H1 (cell line): ENCODE measurements at regions not wholly inside any gene's neighbourhood (a gene's known extent, or its start where the extent isn't known, plus 50 kb on each side); places are given as distances from the start of the nearest gene placed in this dataset.

Experiments used
- CTCF ChIA-PET: fragments of 300-600 bp; sonication (Branson Sonifier 250); formaldehyde crosslinking; loops from one replicate; lab custom pipeline; 2021; ENCODE audit not compliant: partially characterized antibody; lab: Charles Lee
- POLR2A ChIA-PET: fragments of 300-600 bp; sonication (Branson Sonifier 250); formaldehyde crosslinking; loops from one replicate; lab custom pipeline; 2021; ENCODE audit warnings: inconsistent platforms; ENCODE audit not compliant: partially characterized antibody; lab: Charles Lee
- DNase-seq, 2 experiments: peaks; one replicate each; pipeline versions ENCODE4 v3.0.0 to v3.0.0-alpha.2; 2010 to 2022; ENCODE audit warnings: low spot score in 2 of 2, low read depth in 1 of 2, mixed read lengths in 1 of 2
- FAIRE-seq: peaks from 2 replicates; lab custom pipeline; 2011; peaks lifted over from hg19 to GRCh38; lab: Jason Lieb, UNC
- H2AFZ ChIP-seq: 2 replicates; pipeline ENCODE4 v1.8.1; 2012; ENCODE audit warnings: low read length, inconsistent platforms
- H2AK5ac ChIP-seq: 2 replicates; pipeline ENCODE4 v1.6.1; 2013; ENCODE audit warnings: low read depth, low read length
- H2BK120ac ChIP-seq: replicated peaks from 2 replicates; pipeline ENCODE3; 2013; ENCODE audit warnings: low read depth, low read length, inconsistent platforms
- H2BK12ac ChIP-seq: 2 replicates; pipeline ENCODE4 v1.6.1; 2013; ENCODE audit warnings: low read depth, low read length
- H2BK15ac ChIP-seq: 2 replicates; pipeline ENCODE4 v1.6.1; 2013; ENCODE audit warnings: low read length
- H2BK20ac ChIP-seq: 2 replicates; pipeline ENCODE4 v1.6.1; 2013; ENCODE audit warnings: low read length
- H2BK5ac ChIP-seq: 2 replicates; pipeline ENCODE4 v1.6.1; 2013; ENCODE audit warnings: low read depth, low read length
- H3K14ac ChIP-seq: 2 replicates; pipeline ENCODE4 v1.6.1; 2013; ENCODE audit warnings: inconsistent platforms; ENCODE audit not compliant: insufficient read length
- H3K18ac ChIP-seq: 2 replicates; pipeline ENCODE4 v1.6.1; 2013; ENCODE audit warnings: low read length; ENCODE audit errors: extremely low read depth
- H3K23ac ChIP-seq: 2 replicates; pipeline ENCODE4 v1.6.1; 2013; ENCODE audit warnings: inconsistent platforms; ENCODE audit not compliant: insufficient read length
- H3K23me2 ChIP-seq: 2 replicates; pipeline ENCODE4 v1.6.1; 2013; ENCODE audit warnings: low read depth, low read length
- H3K27ac ChIP-seq: 2 replicates; pipeline ENCODE4 v1.6.1; 2011; ENCODE audit warnings: low read depth, low read length, inconsistent platforms
- H3K27me3 ChIP-seq, 4 experiments: replicated peaks in 1 of 4; 1 replicate in 1 of 4; 2 replicates in 3 of 4; pipeline versions ENCODE4 v1.6.1 to v1.8.1; 2011 to 2013; ENCODE audit warnings: low read length in 3 of 4, mild to moderate bottlenecking in 3 of 4, inconsistent platforms in 2 of 4, mixed read lengths in 2 of 4, moderate library complexity in 1 of 4; ENCODE audit not compliant: control insufficient read depth in 3 of 4, insufficient read depth in 3 of 4; ENCODE audit errors: extremely low read depth in 1 of 4
- H3K36me3 ChIP-seq, 4 experiments: 2 replicates each; pipeline versions ENCODE4 v1.6.1 to v1.8.1; 2011 to 2013; ENCODE audit warnings: mild to moderate bottlenecking in 4 of 4, low read length in 3 of 4, moderate library complexity in 2 of 4, control low read depth in 1 of 4, inconsistent platforms in 1 of 4; ENCODE audit not compliant: insufficient read depth in 4 of 4, control insufficient read depth in 2 of 4
- H3K4ac ChIP-seq: replicated peaks from 2 replicates; pipeline ENCODE3; 2013; ENCODE audit warnings: low read length, low read depth, mixed read lengths, inconsistent platforms; ENCODE audit not compliant: insufficient read length
- H3K4me1 ChIP-seq, 4 experiments: replicated peaks in 1 of 4; 1 replicate in 1 of 4; 2 replicates in 3 of 4; pipeline versions ENCODE4 v1.6.1 to v1.8.1; 2011 to 2013; ENCODE audit warnings: low read length in 3 of 4, inconsistent platforms in 2 of 4, mixed read lengths in 1 of 4; ENCODE audit not compliant: insufficient read depth in 4 of 4, control insufficient read depth in 3 of 4
- H3K4me2 ChIP-seq, 2 experiments: 2 replicates each; pipeline versions ENCODE4 v1.6.1 to v1.8.1; 2011 to 2013; ENCODE audit warnings: low read depth in 2 of 2, low read length in 2 of 2, control low read depth in 1 of 2, inconsistent platforms in 1 of 2, mild to moderate bottlenecking in 1 of 2; ENCODE audit not compliant: insufficient read depth in 1 of 2
- H3K4me3 ChIP-seq, 4 experiments: fragments of 200-600, 300-600 bp in 1 of 4; sonication (generic), shearing (Covaris generic), sonication (Bioruptor Twin) in 1 of 4; 2 replicates each; pipeline versions ENCODE4 v1.5.1 to v1.8.1; 2011 to 2016; ENCODE audit warnings: low read length in 4 of 4, low read depth in 3 of 4, control low read depth in 2 of 4, inconsistent platforms in 2 of 4, mild to moderate bottlenecking in 2 of 4, mixed read lengths in 1 of 4, moderate library complexity in 1 of 4; ENCODE audit not compliant: insufficient read depth in 2 of 4; ENCODE audit errors: extremely low read depth in 1 of 4
- H3K56ac ChIP-seq: replicated peaks from 2 replicates; pipeline ENCODE3; 2013; ENCODE audit warnings: low read depth, mild to moderate bottlenecking, mixed read lengths, low read length, inconsistent platforms; ENCODE audit not compliant: insufficient read length
- H3K79me1 ChIP-seq: 2 replicates; pipeline ENCODE4 v1.6.1; 2013; ENCODE audit warnings: low read depth, low read length, control low read depth
- H3K79me2 ChIP-seq, 2 experiments: 2 replicates each; pipeline versions ENCODE4 v1.6.1 to v1.8.1; 2012 to 2013; ENCODE audit warnings: low read length in 2 of 2, mild to moderate bottlenecking in 2 of 2, inconsistent platforms in 1 of 2; ENCODE audit not compliant: insufficient read depth in 2 of 2, control insufficient read depth in 1 of 2
- H3K9ac ChIP-seq, 4 experiments: replicated peaks in 1 of 4; 1 replicate in 1 of 4; 2 replicates in 3 of 4; pipeline versions ENCODE4 v1.6.1 to v1.8.1; 2011 to 2013; ENCODE audit warnings: low read depth in 3 of 4, low read length in 3 of 4, control low read depth in 2 of 4, mild to moderate bottlenecking in 2 of 4, moderate library complexity in 2 of 4, inconsistent platforms in 1 of 4; ENCODE audit errors: extremely low read depth in 1 of 4
- H3K9me3 ChIP-seq, 2 experiments: 2 replicates each; pipeline versions ENCODE4 v1.6.1 to v1.8.1; 2012 to 2013; ENCODE audit warnings: mild to moderate bottlenecking in 2 of 2, moderate library complexity in 2 of 2, control low read depth in 1 of 2, inconsistent platforms in 1 of 2, low read depth in 1 of 2, low read length in 1 of 2, mixed read lengths in 1 of 2; ENCODE audit not compliant: insufficient read depth in 2 of 2
- H4K20me1 ChIP-seq, 2 experiments: replicated peaks in 1 of 2; 2 replicates each; pipeline versions ENCODE3 to v1.8.1; 2011 to 2013; ENCODE audit warnings: inconsistent platforms in 2 of 2, low read length in 2 of 2, mild to moderate bottlenecking in 1 of 2; ENCODE audit not compliant: insufficient read depth in 2 of 2, control insufficient read depth in 1 of 2
- H4K5ac ChIP-seq: 2 replicates; pipeline ENCODE4 v1.6.1; 2013; ENCODE audit warnings: low read length, low read depth, mixed read lengths, inconsistent platforms; ENCODE audit not compliant: insufficient read length
- H4K8ac ChIP-seq: 2 replicates; pipeline ENCODE4 v1.8.0; 2013; ENCODE audit warnings: mild to moderate bottlenecking, moderate library complexity, low read length, inconsistent platforms; ENCODE audit not compliant: insufficient read depth; ENCODE audit errors: extremely low read depth
- H4K91ac ChIP-seq: replicated peaks from 2 replicates; pipeline ENCODE3; 2013; ENCODE audit warnings: low read length, mixed read lengths, inconsistent platforms; ENCODE audit not compliant: insufficient read length
- ATF3 ChIP-seq: IDR thresholded peaks from 2 replicates; pipeline ENCODE4 v1.6.1; 2011; ENCODE audit warnings: low read depth, mild to moderate bottlenecking, low read length; ENCODE audit not compliant: insufficient read depth
- EP300 ChIP-seq, 2 experiments: IDR thresholded peaks; 1 replicate in 1 of 2; 2 replicates in 1 of 2; pipeline ENCODE4 v1.6.1; 2011 to 2012; ENCODE audit warnings: low read depth in 2 of 2, low read length in 2 of 2, mild to moderate bottlenecking in 2 of 2, borderline replicate concordance in 1 of 2, inconsistent platforms in 1 of 2, moderate library complexity in 1 of 2
- GTF2F1 ChIP-seq: IDR thresholded peaks from 2 replicates; pipeline ENCODE4 v1.6.1; 2012; ENCODE audit warnings: low read depth, low read length, improper control_type of control experiment, borderline replicate concordance
- KDM1A ChIP-seq: fragments of 200-600, 300-600 bp; sonication (generic); IDR thresholded peaks from 2 replicates; pipeline ENCODE4 v1.7.1; 2016; ENCODE audit warnings: mild to moderate bottlenecking, low read length, borderline replicate concordance
- PHF8 ChIP-seq: fragments of 200-600 bp; sonication (generic); conservative IDR thresholded peaks from 2 replicates; pipeline ENCODE4 v1.7.1; 2012; ENCODE audit warnings: low read depth, mild to moderate bottlenecking, inconsistent platforms, low read length, moderate library complexity
- POLR2AphosphoS5 ChIP-seq: IDR thresholded peaks from 2 replicates; pipeline ENCODE4 v1.6.1; 2011; ENCODE audit warnings: low read depth, low read length
- POU5F1 ChIP-seq: IDR thresholded peaks from 2 replicates; pipeline ENCODE4 v1.6.1; 2011; ENCODE audit warnings: low read depth, mild to moderate bottlenecking, low read length, moderate library complexity
- RAD21 ChIP-seq, 2 experiments: IDR thresholded peaks in 1 of 2; conservative IDR thresholded peaks in 1 of 2; 2 replicates each; pipeline ENCODE4 v1.6.1; 2011; ENCODE audit warnings: low read depth in 2 of 2, low read length in 2 of 2, improper control_type of control experiment in 1 of 2, inconsistent platforms in 1 of 2, mild to moderate bottlenecking in 1 of 2, moderate library complexity in 1 of 2
- SIRT6 ChIP-seq: IDR thresholded peaks from one replicate; pipeline ENCODE4 v1.7.1; 2012; ENCODE audit warnings: low read length, inconsistent platforms
- SP1 ChIP-seq: IDR thresholded peaks from 2 replicates; pipeline ENCODE4 v1.6.1; 2011; ENCODE audit warnings: low read depth, low read length
- YY1 ChIP-seq: IDR thresholded peaks from 2 replicates; pipeline ENCODE4 v1.6.1; 2011; ENCODE audit warnings: low read depth, mild to moderate bottlenecking, low read length
- WGBS, 2 experiments: shearing (Covaris generic) in 1 of 2; methylation state at CpG; one replicate each; pipeline versions ENCODE4 v1.1.6 to v1.1.7; 2013 to 2015; ENCODE audit warnings: low lambda C conversion rate in 2 of 2, mixed read lengths in 2 of 2, inconsistent platforms in 1 of 2, low coverage in 1 of 2, missing lambda C conversion rate in 1 of 2; ENCODE audit not compliant: insufficient replicate concordance in 2 of 2, insufficient coverage in 1 of 2, insufficient read length in 1 of 2; ENCODE audit errors: extremely low coverage in 1 of 2, missing lambda C conversion rate in 1 of 2; 5-methylcytosine and 5-hydroxymethylcytosine counted together

GRCh38 chr3:194852345-194852744 lies 166.7 kb downstream of the FAM43A start:
- Histone ChIP-seq H2AFZ (no peak overlapping the region), H2BK15ac (no peak overlapping the region), H3K79me2 (no peaks in the 10 kb centered on the region), H2AK5ac (no peak overlapping the region), H3K4me3 (no peak overlapping the region), H3K14ac (no peak overlapping the region), H3K18ac (no peak overlapping the region), H2BK5ac (no peak overlapping the region), H2BK120ac (no peak overlapping the region), H3K23me2 (no peaks in the 10 kb centered on the region; the same call in 1 of the 2 replicates), H2BK12ac (no peak overlapping the region), H4K8ac (no peak overlapping the region), H3K23ac (no peak overlapping the region), H3K36me3 (no peaks in the 10 kb centered on the region), H2BK20ac (no peak overlapping the region), H3K79me1 (no peaks in the 10 kb centered on the region), H3K4me2 (no peak overlapping the region), H3K56ac (no peak overlapping the region), H3K4ac (no peak overlapping the region), H4K5ac (no peak overlapping the region), H3K27me3 (no peaks in the 10 kb centered on the region), H3K27ac (no peak overlapping the region), H4K20me1 (no peaks in the 10 kb centered on the region), H3K9me3 (no peaks in the 10 kb centered on the region), H3K9ac (no peak overlapping the region), H4K91ac (no peak overlapping the region), H3K4me1 (peaks cover 0 to 8% (median 0%) of the 10 kb centered on the region in 4 experiments; a peak in 2 of 7 replicates)
- WGBS, 2 experiments = 88% methylated on average over 18 of the region's 22 CpGs; no CpG with 5 or more reads in 1 of the 2 experiments
- no peak for FAIRE-seq
- ChIA-PET CTCF (interaction anchor here (0.7 to 1.5 kb wide), 6 partner anchors 26 to 133 kb away, joined by 3 to 4 read pairs (median 3); no protein-coding TSS in a partner anchor), POLR2A (no interaction called here)
- no peak for DNase-seq
- TF ChIP-seq RAD21 (IDR thresholded peaks at IDR 0.05 in 1 of 2, conservative IDR thresholded peaks at IDR 0.05 in 1 of 2; ENCODE audit: low read depth in 2 of 2, low read length in 2 of 2) = no peak
- TF ChIP-seq SIRT6 = no peak
- no peak for TF ChIP-seq POLR2AphosphoS5
- no peak for TF ChIP-seq SP1
- no peak for TF ChIP-seq GTF2F1
- TF ChIP-seq ATF3 = no peak
- TF ChIP-seq KDM1A = no peak
- TF ChIP-seq PHF8 = no peak
- no peak for TF ChIP-seq EP300 (IDR thresholded peaks at IDR 0.05; ENCODE audit: borderline replicate concordance in 1 of 2, low read depth in 2 of 2, low read length in 2 of 2)
- TF ChIP-seq POU5F1 = no peak
- no peak for TF ChIP-seq YY1
